Lung (tissue), 11 donors: ENCODE measurements at regions not wholly inside any gene's neighbourhood (a gene's known extent, or its start where the extent isn't known, plus 50 kb on each side); places are given as distances from the start of the nearest gene placed in this dataset.

Experiments used
- ATAC-seq: fragments of 200-7000 bp; cut with Tn5 transposase; one replicate; pipeline ENCODE4 v1.9.1; 2020; ENCODE audit warnings: moderate number of reproducible peaks; ENCODE audit not compliant: insufficient read depth, low FRiP score
- DNase-seq, 3 donors: peaks; one replicate each; pipeline ENCODE4 v3.0.0-alpha.2; 2013 to 2017
- H3K27ac ChIP-seq, 2 donors: one replicate each; pipeline ENCODE4 v1.5.1; 2013; ENCODE audit warnings: mild to moderate bottlenecking in 2 of 2, moderate library complexity in 2 of 2, control low read depth in 1 of 2, inconsistent platforms in 1 of 2, low read depth in 1 of 2, low read length in 1 of 2
- H3K27me3 ChIP-seq, 3 donors: one replicate each; pipeline ENCODE4 v1.5.1; 2013; ENCODE audit warnings: low read length in 2 of 3; ENCODE audit not compliant: control insufficient read depth in 3 of 3, insufficient read depth in 3 of 3
- H3K36me3 ChIP-seq, 4 donors: one replicate each; pipeline ENCODE4 v1.5.1; 2013; ENCODE audit warnings: low read length in 4 of 4, mild to moderate bottlenecking in 1 of 4, moderate library complexity in 1 of 4; ENCODE audit not compliant: control insufficient read depth in 4 of 4, insufficient read depth in 4 of 4
- H3K4me1 ChIP-seq, 5 donors: one replicate each; pipeline ENCODE4 v1.5.1; 2013; ENCODE audit warnings: low read length in 5 of 5, mild to moderate bottlenecking in 2 of 5, moderate library complexity in 1 of 5; ENCODE audit not compliant: control insufficient read depth in 5 of 5, insufficient read depth in 5 of 5
- H3K4me3 ChIP-seq: one replicate; pipeline ENCODE4 v1.5.1; 2013; ENCODE audit warnings: mild to moderate bottlenecking, control low read depth, moderate library complexity
- H3K9ac ChIP-seq, 2 donors: one replicate each; pipeline ENCODE4 v1.5.1; 2013; ENCODE audit warnings: low read length in 2 of 2, control low read depth in 1 of 2; ENCODE audit not compliant: insufficient read depth in 1 of 2
- H3K9me3 ChIP-seq, 4 donors: one replicate each; pipeline ENCODE4 v1.5.1; 2013; ENCODE audit warnings: low read length in 3 of 4, mild to moderate bottlenecking in 1 of 4, moderate library complexity in 1 of 4; ENCODE audit not compliant: control insufficient read depth in 4 of 4, insufficient read depth in 3 of 4
- CTCF ChIP-seq: IDR thresholded peaks from 2 replicates; pipeline ENCODE4 v1.5.1; 2012; ENCODE audit warnings: mild to moderate bottlenecking; ENCODE audit errors: control extremely low read depth, extremely low read depth
- WGBS, 2 donors: extraction: QIAGEN DNeasy Blood & Tissue Kit; methylation state at CpG; one replicate each; pipeline ENCODE4 v1.1.7; 2013; 5-methylcytosine and 5-hydroxymethylcytosine counted together
- donor health status: control.
- donor health status: control.
- donor health status: Bipolar disorder and iron deficiency.
- donor health status: healthy.
- donor health status: DM: yes; HTN: yes; CAD: no.

GRCh38 chr11:133639408-133639807 is 107.1 kb upstream of the OPCML start:
- Histone ChIP-seq H3K36me3 (no peaks in the 10 kb centered on the region), H3K9me3 (peaks cover 0 to 4% (median 0%) of the 10 kb centered on the region in 4 donors), H3K27ac (no peak overlapping the region), H3K9ac (no peak overlapping the region), H3K4me1 (no peaks in the 10 kb centered on the region), H3K27me3 (no peaks in the 10 kb centered on the region), H3K4me3 (no peak overlapping the region)
- no peak for TF ChIP-seq CTCF
- ATAC-seq (no peak), DNase-seq (no peak)
- 82 to 83% methylated on average over 2 of the region's 2 CpGs for WGBS, 2 donors

- H3K4me1 ChIP-seq: no peaks in the 10 kb centered on the region
- H3K36me3 ChIP-seq: no peaks in the 10 kb centered on the region
- ATAC-seq (no peak), DNase-seq (no peak)
- no peak for TF ChIP-seq CTCF
- no peak overlapping the region for H3K9ac ChIP-seq
- H3K27ac ChIP-seq: no peak overlapping the region
- peaks cover 0 to 4% (median 0%) of the 10 kb centered on the region in 4 donors for H3K9me3 ChIP-seq
- H3K27me3 ChIP-seq: no peaks in the 10 kb centered on the region
- WGBS, 2 donors: 88 to 95% methylated on average over 5 of the region's 5 CpGs
- no peak overlapping the region for H3K4me3 ChIP-seq
These were observed 106.6 kb upstream of the OPCML start for GRCh38 chr11:133638921-133639320.

GRCh38 chr11:133636711-133637355 is 104.5 kb upstream of the OPCML start:
- H3K27me3 ChIP-seq: no peaks in the 10 kb centered on the region
- H3K27ac ChIP-seq: no peak overlapping the region
- no peak for TF ChIP-seq CTCF
- DNase-seq (no peak), ATAC-seq (no peak)
- H3K9ac ChIP-seq: no peak overlapping the region
- no peak overlapping the region for H3K4me3 ChIP-seq
- no peaks in the 10 kb centered on the region for H3K36me3 ChIP-seq
- H3K4me1 ChIP-seq: no peaks in the 10 kb centered on the region
- peaks cover 0 to 4% (median 0%) of the 10 kb centered on the region in 4 donors for H3K9me3 ChIP-seq
- WGBS, 2 donors: 46 to 66% methylated on average over 18 of the region's 18 CpGs
